GM06990 (cell line): ENCODE measurements at regions not wholly inside any gene's neighbourhood (a gene's known extent, or its start where the extent isn't known, plus 50 kb on each side); places are given as distances from the start of the nearest gene placed in this dataset.

Source experiments
- DNase-seq: peaks from one replicate; pipeline ENCODE4 v3.0.0-alpha.2; 2011; ENCODE audit not compliant: insufficient read length; ENCODE audit errors: extremely low read depth
- H3K27me3 ChIP-seq: replicated peaks from 2 replicates; pipeline ENCODE4 v1.6.0; 2011; ENCODE audit warnings: low read length; ENCODE audit not compliant: control insufficient read depth, insufficient read depth
- H3K36me3 ChIP-seq: 2 replicates; pipeline ENCODE4 v1.5.1; 2011; ENCODE audit warnings: low read length; ENCODE audit not compliant: control insufficient read depth, insufficient read depth
- H3K4me3 ChIP-seq: replicated peaks from 2 replicates; pipeline ENCODE4 v1.5.1; 2011; ENCODE audit warnings: low read depth, mild to moderate bottlenecking, control low read depth, low read length
- TF ChIP-seq, protein P1 (sequence below): IDR thresholded peaks from 2 replicates; pipeline ENCODE4 v1.5.1; 2011; ENCODE audit warnings: low read length, control low read depth, mild to moderate bottlenecking, inconsistent platforms; ENCODE audit not compliant: insufficient read depth, poor library complexity, severe bottlenecking

DNA sequence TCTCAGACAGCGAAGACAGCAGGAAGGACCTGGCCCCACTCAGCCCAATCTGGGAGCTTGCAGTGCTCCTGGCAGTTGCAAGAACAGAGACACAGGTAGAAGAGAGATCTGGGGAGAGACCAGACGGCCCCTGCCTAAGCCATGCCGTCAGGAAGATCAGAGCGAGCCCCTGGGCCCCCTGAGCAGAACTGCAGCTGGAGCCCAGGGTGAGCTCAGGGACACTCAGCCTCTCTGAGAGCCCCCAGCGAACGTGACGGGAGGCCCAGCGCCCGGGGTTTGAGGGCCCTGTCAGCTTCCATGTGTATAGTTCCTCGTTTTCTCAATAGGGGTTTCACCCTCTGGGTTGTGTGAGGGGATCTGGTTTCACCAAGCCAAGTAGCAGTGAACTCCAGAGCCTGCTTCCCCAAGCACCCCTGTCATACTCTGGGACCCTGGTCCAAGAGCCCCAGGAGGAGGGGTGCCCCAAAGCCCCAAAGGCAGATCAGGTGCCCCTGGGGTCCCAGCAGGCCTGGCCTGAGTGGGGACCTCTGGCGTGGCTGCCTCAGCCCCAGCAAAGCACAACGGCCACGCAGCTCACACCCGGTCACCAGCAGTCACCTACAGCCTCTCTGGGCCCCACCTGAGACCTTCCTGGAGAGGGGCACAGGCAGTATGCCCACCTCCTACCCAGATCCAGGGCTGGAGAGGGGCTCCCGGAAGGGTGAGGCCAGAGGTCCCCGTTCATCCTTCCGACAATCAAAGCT lies 431.3 kb upstream of the MYT1L start:
- no peak for DNase-seq
- H3K27me3 ChIP-seq: no peaks in the 10 kb centered on the region
- no peaks in the 10 kb centered on the region for H3K36me3 ChIP-seq
- H3K4me3 ChIP-seq: no peak overlapping the region
- TF ChIP-seq, protein P1, sequence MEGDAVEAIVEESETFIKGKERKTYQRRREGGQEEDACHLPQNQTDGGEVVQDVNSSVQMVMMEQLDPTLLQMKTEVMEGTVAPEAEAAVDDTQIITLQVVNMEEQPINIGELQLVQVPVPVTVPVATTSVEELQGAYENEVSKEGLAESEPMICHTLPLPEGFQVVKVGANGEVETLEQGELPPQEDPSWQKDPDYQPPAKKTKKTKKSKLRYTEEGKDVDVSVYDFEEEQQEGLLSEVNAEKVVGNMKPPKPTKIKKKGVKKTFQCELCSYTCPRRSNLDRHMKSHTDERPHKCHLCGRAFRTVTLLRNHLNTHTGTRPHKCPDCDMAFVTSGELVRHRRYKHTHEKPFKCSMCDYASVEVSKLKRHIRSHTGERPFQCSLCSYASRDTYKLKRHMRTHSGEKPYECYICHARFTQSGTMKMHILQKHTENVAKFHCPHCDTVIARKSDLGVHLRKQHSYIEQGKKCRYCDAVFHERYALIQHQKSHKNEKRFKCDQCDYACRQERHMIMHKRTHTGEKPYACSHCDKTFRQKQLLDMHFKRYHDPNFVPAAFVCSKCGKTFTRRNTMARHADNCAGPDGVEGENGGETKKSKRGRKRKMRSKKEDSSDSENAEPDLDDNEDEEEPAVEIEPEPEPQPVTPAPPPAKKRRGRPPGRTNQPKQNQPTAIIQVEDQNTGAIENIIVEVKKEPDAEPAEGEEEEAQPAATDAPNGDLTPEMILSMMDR: no peak

DNA sequence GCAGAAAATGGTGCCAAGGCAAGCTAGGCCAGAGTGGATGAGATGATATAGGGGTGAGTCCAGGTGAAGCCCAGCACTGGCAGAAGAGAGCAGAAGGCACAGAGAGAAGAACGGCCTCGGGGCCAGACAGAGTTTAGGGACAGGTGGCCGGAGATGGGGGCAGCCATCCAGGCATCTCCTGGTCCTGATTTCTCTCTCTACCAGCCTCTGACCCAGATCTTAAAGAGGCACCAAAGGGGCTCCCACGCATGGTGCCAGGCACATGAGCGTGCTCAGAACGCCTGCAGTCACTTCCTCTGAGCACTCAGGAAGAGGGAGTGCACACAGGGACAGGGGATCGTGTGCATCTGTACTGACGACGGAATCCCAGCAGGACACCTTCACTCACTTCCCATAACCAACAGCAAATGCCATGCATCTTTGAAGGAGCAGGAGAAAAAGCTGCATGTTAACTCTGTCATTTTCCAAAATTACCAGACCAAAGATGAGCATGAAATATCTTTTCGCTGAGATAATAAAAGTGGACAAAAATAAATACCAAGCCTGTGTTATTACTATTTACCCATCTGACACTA lies 427.8 kb upstream of the MYT1L start:
- Histone ChIP-seq H3K4me3 (no peak overlapping the region), H3K27me3 (no peaks in the 10 kb centered on the region), H3K36me3 (no peaks in the 10 kb centered on the region)
- DNase-seq: no peak
- TF ChIP-seq, protein P1: no peak

DNA sequence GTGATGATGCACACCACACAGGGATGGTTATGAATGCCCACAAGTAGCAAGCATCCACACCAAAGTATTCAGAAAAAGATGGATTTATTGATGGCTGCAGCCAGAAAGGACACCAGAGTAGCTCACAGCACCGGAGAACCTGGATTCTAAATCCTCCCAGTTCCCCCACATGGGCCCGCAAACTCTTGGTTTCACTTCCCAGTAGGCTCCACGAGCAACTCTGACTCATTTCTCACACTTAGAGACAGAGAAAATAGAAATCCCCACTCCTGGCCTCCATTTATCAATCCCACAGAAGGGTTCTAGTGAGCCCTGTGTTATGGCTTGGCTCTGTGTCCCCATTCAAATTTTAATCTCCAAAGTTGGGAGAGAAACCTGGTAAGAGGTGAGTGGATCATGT lies 426.7 kb upstream of the MYT1L start:
- H3K36me3 ChIP-seq: no peaks in the 10 kb centered on the region
- TF ChIP-seq, protein P1: no peak
- no peak overlapping the region for H3K4me3 ChIP-seq
- no peak for DNase-seq
- H3K27me3 ChIP-seq: no peaks in the 10 kb centered on the region

DNA sequence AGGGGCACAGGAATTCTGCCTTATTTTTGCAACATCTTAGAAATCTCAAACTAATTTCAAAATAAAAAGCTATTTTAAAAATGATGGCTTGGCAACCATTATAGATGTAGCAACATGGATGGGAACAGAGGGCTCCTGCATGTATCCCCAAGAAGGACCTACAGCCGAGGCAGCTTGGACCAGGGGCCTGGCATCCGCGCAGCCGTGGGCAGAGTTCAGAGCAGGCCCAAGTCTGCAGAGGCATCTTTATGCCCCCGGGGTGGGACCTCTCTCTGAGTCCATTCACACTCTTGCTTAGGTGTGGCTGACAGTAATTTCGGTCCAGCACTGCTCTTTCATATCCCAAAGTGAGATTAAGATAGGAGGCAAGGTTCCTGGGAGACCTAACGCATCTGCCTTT lies 425.8 kb upstream of the MYT1L start:
- Histone ChIP-seq H3K36me3 (no peaks in the 10 kb centered on the region), H3K27me3 (no peaks in the 10 kb centered on the region), H3K4me3 (no peak overlapping the region)
- TF ChIP-seq, protein P1: no peak
- DNase-seq: no peak

DNA sequence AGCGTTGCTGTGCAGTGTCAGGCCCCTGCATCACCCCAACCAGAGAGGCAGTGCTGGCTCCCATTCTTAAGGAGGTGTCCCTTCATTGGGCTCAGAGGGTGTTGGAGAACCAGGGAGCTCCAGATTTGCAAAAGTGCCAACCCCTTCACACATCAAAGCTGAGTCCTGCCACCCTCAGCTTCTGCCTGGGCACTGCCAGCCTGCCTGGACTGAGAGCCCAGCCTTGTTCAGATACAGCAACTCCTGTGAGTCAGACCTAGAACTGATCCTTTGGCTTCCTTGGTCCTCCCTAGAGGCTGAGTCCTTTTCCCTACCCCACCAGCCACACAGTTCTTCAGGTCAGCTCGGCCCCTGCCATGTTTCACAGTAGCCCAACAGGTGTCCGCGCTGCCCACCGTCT lies 424.9 kb upstream of the MYT1L start:
- Histone ChIP-seq H3K4me3 (no peak overlapping the region), H3K36me3 (no peaks in the 10 kb centered on the region), H3K27me3 (no peaks in the 10 kb centered on the region)
- TF ChIP-seq, protein P1: no peak
- no peak for DNase-seq
